HepG2 (cell line): ENCODE measurements at regions not wholly inside any gene's neighbourhood (a gene's known extent, or its start where the extent isn't known, plus 50 kb on each side); places are given as distances from the start of the nearest gene placed in this dataset.

ENCODE experiments used
- ATAC-seq: fragments of 200-7000 bp; cut with Tn5 transposase; 3 replicates; pipeline ENCODE4 v1.9.1; 2020; ENCODE audit warnings: mild to moderate bottlenecking, moderate library complexity
- BruUV-seq: library from RNA; stranded (reverse); fragments of 400-500 nt; replicated peaks from 2 replicates; lab custom pipeline; 2021; lab: Mats Ljungman, UMichigan
- CTCF ChIA-PET: fragments of 300-600 bp; formaldehyde crosslinking; extraction: SDS; loops from one replicate; lab custom pipeline; 2021; ENCODE audit warnings: low total read pairs, inconsistent platforms, low intra/inter-chr PET ratio; lab: Yijun Ruan, JAX
- POLR2A ChIA-PET: fragments of 350-600 bp; sonication (Branson Sonifier 250); formaldehyde crosslinking; loops from one replicate; lab custom pipeline; 2020; ENCODE audit warnings: antibody characterized with exemption, inconsistent platforms; lab: Yijun Ruan, JAX
- DNase-seq: peaks from one replicate; pipeline ENCODE4 v3.0.0-alpha.2; 2015; ENCODE audit warnings: low spot score
- FAIRE-seq: peaks from 3 replicates; lab custom pipeline; 2011; peaks lifted over from hg19 to GRCh38; lab: Jason Lieb, UNC
- H2AFZ ChIP-seq: one replicate; pipeline ENCODE4 v1.6.1; 2011; ENCODE audit warnings: low read length, inconsistent platforms
- H3K27ac ChIP-seq: fragments of 300-600 bp; 3 replicates; pipeline ENCODE4 v1.8.0; 2011; ENCODE audit warnings: mixed run types, mild to moderate bottlenecking, mixed read lengths, low read length, inconsistent platforms; ENCODE audit not compliant: insufficient read depth; ENCODE audit errors: extremely low read length
- H3K27me3 ChIP-seq, 2 experiments: fragments of 200-600 bp in 1 of 2; 2 replicates in 1 of 2; 3 replicates in 1 of 2; pipeline versions ENCODE4 v1.6.0 to v1.8.0; 2011; ENCODE audit warnings: low read length in 2 of 2, mild to moderate bottlenecking in 2 of 2, moderate library complexity in 2 of 2, inconsistent platforms in 1 of 2; ENCODE audit not compliant: insufficient read depth in 2 of 2, control insufficient read depth in 1 of 2
- H3K36me3 ChIP-seq, 2 experiments: fragments of 200-600 bp in 1 of 2; replicated peaks in 1 of 2; 2 replicates in 1 of 2; 3 replicates in 1 of 2; pipeline versions ENCODE4 v1.5.1 to v1.8.0; 2011; ENCODE audit warnings: low read length in 2 of 2, inconsistent platforms in 1 of 2; ENCODE audit not compliant: insufficient read depth in 2 of 2, control insufficient read depth in 1 of 2
- H3K4me1 ChIP-seq: 2 replicates; pipeline ENCODE4 v1.5.1; 2012; ENCODE audit warnings: low read length, inconsistent platforms; ENCODE audit not compliant: insufficient read depth
- H3K4me2 ChIP-seq: 2 replicates; pipeline ENCODE4 v1.6.0; 2011; ENCODE audit warnings: low read depth, low read length, inconsistent platforms
- H3K4me3 ChIP-seq, 3 experiments: fragments of 200-600 bp in 1 of 3; sonication (generic), shearing (Covaris generic) in 1 of 3; replicated peaks in 1 of 3; 2 replicates each; pipeline ENCODE4 v1.5.1; 2011 to 2016; ENCODE audit warnings: low read length in 3 of 3, inconsistent platforms in 2 of 3, low read depth in 2 of 3, mild to moderate bottlenecking in 2 of 3, control low read depth in 1 of 3, mixed read lengths in 1 of 3; ENCODE audit not compliant: insufficient read depth in 1 of 3
- H3K79me2 ChIP-seq: one replicate; pipeline ENCODE4 v1.6.1; 2011; ENCODE audit warnings: low read length, inconsistent platforms; ENCODE audit not compliant: insufficient read depth
- H3K9ac ChIP-seq: 2 replicates; pipeline ENCODE4 v1.6.0; 2011; ENCODE audit warnings: mild to moderate bottlenecking, low read depth, low read length, inconsistent platforms; ENCODE audit not compliant: insufficient read depth
- H3K9me3 ChIP-seq: 2 replicates; pipeline ENCODE4 v1.5.1; 2012; ENCODE audit warnings: mild to moderate bottlenecking, low read length
- H4K20me1 ChIP-seq: 2 replicates; pipeline ENCODE4 v1.6.0; 2011; ENCODE audit warnings: inconsistent platforms, mild to moderate bottlenecking, low read length, moderate library complexity; ENCODE audit not compliant: insufficient read depth
- ARNT2 ChIP-seq: sonication (generic); formaldehyde crosslinking; IDR thresholded peaks from 2 replicates; pipeline ENCODE4 v1.8.0; 2022; ENCODE audit warnings: mild to moderate bottlenecking, low read depth, missing genetic modification reagents, moderate library complexity
- CREM ChIP-seq, 2 experiments: sonication (generic) in 1 of 2; formaldehyde crosslinking in 1 of 2; IDR thresholded peaks; 2 replicates each; pipeline versions ENCODE4 v1.4.0 to v1.6.1; 2016 to 2020; ENCODE audit warnings: antibody characterized with exemption in 1 of 2, mild to moderate bottlenecking in 1 of 2, missing genetic modification reagents in 1 of 2
- FOXM1 ChIP-seq: sonication (generic); formaldehyde crosslinking; IDR thresholded peaks from 2 replicates; pipeline ENCODE4 v1.5.0; 2020; ENCODE audit warnings: missing genetic modification reagents
- MAZ ChIP-seq, 2 experiments: sonication (generic) in 1 of 2; formaldehyde crosslinking in 1 of 2; IDR thresholded peaks; 2 replicates each; pipeline versions ENCODE4 v1.5.0 to v1.6.1; 2012 to 2020; ENCODE audit warnings: low read depth in 2 of 2, mild to moderate bottlenecking in 2 of 2, borderline replicate concordance in 1 of 2, improper control_type of control experiment in 1 of 2, low read length in 1 of 2, missing genetic modification reagents in 1 of 2, moderate library complexity in 1 of 2
- MTERF4 ChIP-seq: sonication (generic); formaldehyde crosslinking; IDR thresholded peaks from 2 replicates; pipeline ENCODE4 v1.8.0; 2023; ENCODE audit warnings: mild to moderate bottlenecking, missing genetic modification reagents
- PLSCR1 ChIP-seq: sonication (generic); formaldehyde crosslinking; IDR thresholded peaks from 2 replicates; pipeline ENCODE4 v1.5.0; 2020; ENCODE audit warnings: missing genetic modification reagents, mild to moderate bottlenecking, borderline replicate concordance
- TCF12 ChIP-seq, 2 experiments: fragments of 450-650 bp in 1 of 2; sonication (generic) in 1 of 2; formaldehyde crosslinking in 1 of 2; IDR thresholded peaks; 2 replicates each; pipeline versions ENCODE4 v1.6.1 to v1.8.0; 2017 to 2022; ENCODE audit warnings: antibody characterized with exemption in 1 of 2, mild to moderate bottlenecking in 1 of 2, missing genetic modification reagents in 1 of 2, moderate library complexity in 1 of 2
- ZNF235 ChIP-seq: sonication (generic); formaldehyde crosslinking; IDR thresholded peaks from 2 replicates; pipeline ENCODE4 v1.8.1; 2023; ENCODE audit warnings: mild to moderate bottlenecking, missing genetic modification reagents, borderline replicate concordance
- ZNF253 ChIP-seq: sonication (generic); formaldehyde crosslinking; IDR thresholded peaks from 2 replicates; pipeline ENCODE4 v1.8.0; 2022; ENCODE audit warnings: mild to moderate bottlenecking, missing genetic modification reagents, borderline replicate concordance
- ZNF335 ChIP-seq: sonication (generic); formaldehyde crosslinking; IDR thresholded peaks from 2 replicates; pipeline ENCODE4 v1.4.0; 2020; ENCODE audit warnings: missing genetic modification reagents
- ZNF776 ChIP-seq: sonication (generic); formaldehyde crosslinking; IDR thresholded peaks from 2 replicates; pipeline ENCODE4 v1.4.0; 2020; ENCODE audit warnings: mild to moderate bottlenecking, missing genetic modification reagents
- ZNF839 ChIP-seq: sonication (generic); formaldehyde crosslinking; IDR thresholded peaks from 2 replicates; pipeline ENCODE4 v1.4.0; 2020; ENCODE audit warnings: missing genetic modification reagents, mild to moderate bottlenecking, borderline replicate concordance
- WGBS: methylation state at CpG from one replicate; pipeline ENCODE4 v1.1.6; 2017; ENCODE audit warnings: low lambda C conversion rate; 5-methylcytosine and 5-hydroxymethylcytosine counted together
- in situ Hi-C: cut with HindIII; loops from 2 replicates; pipeline ENCODE4 v1.10.0; 2017; ENCODE audit warnings: low pct_unique_long_range_greater_than_20kb; ENCODE audit not compliant: extremely low pct_ligation_motif_present
- intact Hi-C: fragments of 100-400 bp; cut with micrococcal nuclease; formaldehyde crosslinking; loops from one replicate; pipeline ENCODE4 v1.10.0; 2022; ENCODE audit not compliant: unreplicated experiment

- H3K9ac ChIP-seq = no peak overlapping the region
- H4K20me1 ChIP-seq = no peaks in the 10 kb centered on the region
- intact Hi-C loops (no loop called here), in situ Hi-C loops (no loop called here)
- no peak overlapping the region for H2AFZ ChIP-seq
- H3K79me2 ChIP-seq = no peaks in the 10 kb centered on the region
- 0% methylated on average over 1 of the region's 1 CpG for WGBS
- FAIRE-seq (no peak), DNase-seq (no peak), ATAC-seq (no peak)
- no peaks in the 10 kb centered on the region for H3K36me3 ChIP-seq
- ChIA-PET CTCF (no interaction called here), POLR2A (no interaction called here)
- no peak overlapping the region for H3K4me3 ChIP-seq
- no peaks in the 10 kb centered on the region for H3K4me1 ChIP-seq
- H3K27ac ChIP-seq = no peak overlapping the region
- H3K9me3 ChIP-seq = no peaks in the 10 kb centered on the region; the same call in 1 of the 2 replicates
- no peak overlapping the region for H3K4me2 ChIP-seq
- H3K27me3 ChIP-seq = no peaks in the 10 kb centered on the region
- no TSS peak for BruUV-seq
- no peak for TF ChIP-seq FOXM1
- no peak for TF ChIP-seq ZNF235
- no peak for TF ChIP-seq MTERF4 (CRISPR knock-in tag)
- TF ChIP-seq TCF12 (IDR thresholded peaks at IDR 0.05) = no peak
- TF ChIP-seq TCF12 (CRISPR knock-in tag; IDR thresholded peaks at IDR 0.05) = no peak
- no peak for TF ChIP-seq CREM (IDR thresholded peaks at IDR 0.05)
- TF ChIP-seq CREM (CRISPR knock-in tag; IDR thresholded peaks at IDR 0.05) = no peak
- no peak for TF ChIP-seq MAZ (IDR thresholded peaks at IDR 0.05; ENCODE audit: borderline replicate concordance, low read depth, low read length)
- no peak for TF ChIP-seq MAZ (CRISPR knock-in tag; IDR thresholded peaks at IDR 0.05; ENCODE audit: low read depth)
- TF ChIP-seq ZNF839 (CRISPR knock-in tag) = no peak
- no peak for TF ChIP-seq PLSCR1
- TF ChIP-seq ZNF335 (CRISPR knock-in tag) = no peak
- no peak for TF ChIP-seq ZNF776 (CRISPR knock-in tag)
- TF ChIP-seq ARNT2 (CRISPR knock-in tag) = no peak
- TF ChIP-seq ZNF253 = no peak
Measured at GRCh38 chrX:34377645-34378044, 245.5 kb upstream of the FAM47A start.
